MM.1S (cell line): ENCODE measurements at regions not wholly inside any gene's neighbourhood (a gene's known extent, or its start where the extent isn't known, plus 50 kb on each side); places are given as distances from the start of the nearest gene placed in this dataset.
A peak's percentile ranks its signal among the peaks of the same experiment; 100 is the strongest.

Experiments
- DNase-seq: peaks from one replicate; pipeline ENCODE4 v3.0.0-alpha.2; 2015
- H2AFZ ChIP-seq: fragments of 300-600 bp; sonication (generic); 2 replicates; pipeline ENCODE4 v1.6.0; 2016; ENCODE audit warnings: antibody characterized with exemption, low read length
- H3F3A ChIP-seq: fragments of 300-600 bp; sonication (generic); 2 replicates; pipeline ENCODE4 v1.6.1; 2016; ENCODE audit warnings: mild to moderate bottlenecking, antibody characterized with exemption, low read length, moderate library complexity, mixed read lengths; ENCODE audit not compliant: insufficient read depth
- H3K27ac ChIP-seq: fragments of 300-600 bp; sonication (generic); 2 replicates; pipeline ENCODE4 v1.5.1; 2016; ENCODE audit warnings: mild to moderate bottlenecking, low read length
- H3K27me3 ChIP-seq: fragments of 300-600 bp; sonication (generic); replicated peaks from 2 replicates; pipeline ENCODE4 v1.6.0; 2016; ENCODE audit warnings: low read length; ENCODE audit not compliant: insufficient read depth
- H3K36me3 ChIP-seq: fragments of 300-600 bp; sonication (generic); replicated peaks from 2 replicates; pipeline ENCODE4 v1.6.1; 2016; ENCODE audit warnings: mild to moderate bottlenecking, low read length, mixed read lengths; ENCODE audit not compliant: insufficient read depth
- H3K4me1 ChIP-seq: fragments of 300-600 bp; sonication (generic); 2 replicates; pipeline ENCODE4 v1.6.1; 2016; ENCODE audit warnings: low read length, mixed read lengths
- H3K4me2 ChIP-seq: fragments of 300-600 bp; sonication (generic); 2 replicates; pipeline ENCODE4 v1.6.0; 2016; ENCODE audit warnings: low read depth, low read length
- H3K4me3 ChIP-seq: fragments of 300-600 bp; sonication (generic); 2 replicates; pipeline ENCODE4 v1.5.1; 2016; ENCODE audit warnings: low read length, mixed read lengths
- H3K79me2 ChIP-seq: fragments of 300-600 bp; sonication (generic); 2 replicates; pipeline ENCODE4 v1.6.1; 2016; ENCODE audit warnings: mixed run types, low read length, mixed read lengths
- H3K9ac ChIP-seq: fragments of 300-600 bp; sonication (generic); 2 replicates; pipeline ENCODE4 v1.6.1; 2016; ENCODE audit warnings: low read length, mixed read lengths
- H3K9me2 ChIP-seq: fragments of 300-600 bp; sonication (generic); replicated peaks from 2 replicates; pipeline ENCODE4 v1.6.1; 2016; ENCODE audit warnings: mild to moderate bottlenecking, low read length, mixed read lengths; ENCODE audit not compliant: insufficient read depth
- H3K9me3 ChIP-seq: fragments of 300-600 bp; sonication (generic); replicated peaks from 2 replicates; pipeline ENCODE4 v1.6.1; 2016; ENCODE audit warnings: mild to moderate bottlenecking, low read length, mixed read lengths; ENCODE audit not compliant: insufficient read depth
- H4K20me1 ChIP-seq: fragments of 300-600 bp; sonication (generic); 2 replicates; pipeline ENCODE4 v1.6.1; 2016; ENCODE audit warnings: mild to moderate bottlenecking, low read length, moderate library complexity, mixed read lengths; ENCODE audit not compliant: insufficient read depth
- EZH2 ChIP-seq: fragments of 300-600 bp; sonication (generic); optimal IDR thresholded peaks from 2 replicates; pipeline ENCODE3; 2017; ENCODE audit warnings: low read depth, mild to moderate bottlenecking, antibody characterized with exemption, low read length, mixed read lengths
- EZH2phosphoT487 ChIP-seq: fragments of 300-600 bp; sonication (generic); IDR thresholded peaks from 2 replicates; pipeline ENCODE4 v1.6.1; 2018; ENCODE audit warnings: antibody characterized with exemption, low read length
- TF ChIP-seq, protein P1 (sequence below): fragments of 300-600 bp; sonication (generic); IDR thresholded peaks from 2 replicates; pipeline ENCODE4 v1.5.1; 2016; ENCODE audit warnings: antibody characterized with exemption, low read length, mixed read lengths

DNA sequence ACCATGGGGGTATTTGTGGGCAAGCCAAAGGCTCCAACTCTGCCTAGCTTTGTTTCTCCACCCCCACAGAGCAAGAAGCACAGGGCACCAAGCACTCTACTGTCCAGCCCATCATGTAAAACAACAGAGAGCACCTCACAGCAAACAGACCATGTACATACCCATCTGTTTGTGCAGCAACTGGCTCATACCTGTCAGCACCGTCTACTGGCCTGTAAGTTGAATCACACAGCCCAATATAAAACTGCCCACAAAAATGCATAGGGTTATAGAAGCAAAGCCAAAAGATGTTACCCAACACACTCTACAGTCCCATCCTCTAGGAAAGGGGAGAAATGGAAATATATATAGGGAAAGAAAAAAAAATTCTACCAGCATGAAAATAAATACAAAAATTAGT, 139.7 kb upstream of the CPNE4 start:
- no peaks in the 10 kb centered on the region for H3K9me2 ChIP-seq
- no peak for DNase-seq
- TF ChIP-seq EZH2, result no peak
- no peaks in the 10 kb centered on the region for H3F3A ChIP-seq
- no peaks in the 10 kb centered on the region for H3K9me3 ChIP-seq
- no peak overlapping the region for H3K27ac ChIP-seq
- no peaks in the 10 kb centered on the region for H4K20me1 ChIP-seq
- no peak overlapping the region for H3K4me3 ChIP-seq
- H3K27me3 ChIP-seq, result no peaks in the 10 kb centered on the region
- no peak overlapping the region for H2AFZ ChIP-seq
- H3K4me1 ChIP-seq, result no peaks in the 10 kb centered on the region
- H3K36me3 ChIP-seq, result no peaks in the 10 kb centered on the region
- no peaks in the 10 kb centered on the region for H3K79me2 ChIP-seq
- H3K9ac ChIP-seq, result no peak overlapping the region
- no peak overlapping the region for H3K4me2 ChIP-seq

DNA sequence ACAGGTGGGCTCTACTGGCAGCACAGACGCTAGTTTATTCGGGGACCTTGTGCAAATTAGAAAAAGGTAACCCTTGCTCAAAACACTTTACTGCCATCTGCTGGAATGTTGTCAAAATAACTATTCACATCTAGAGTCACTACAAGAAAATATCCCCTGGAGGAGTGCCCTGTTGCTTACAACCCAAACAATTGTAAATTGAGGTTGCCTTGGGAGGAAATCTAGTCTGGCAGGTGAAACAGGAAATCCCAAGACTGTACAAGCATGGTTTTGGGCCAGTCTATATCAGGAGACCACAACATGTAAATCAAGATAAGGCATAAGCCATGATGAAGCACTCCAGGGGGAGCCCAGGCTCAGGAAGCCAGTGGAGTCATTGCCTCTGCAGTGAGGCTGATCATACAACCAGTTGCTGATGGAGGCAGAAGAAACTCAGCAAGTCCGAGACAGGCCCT, 136.8 kb upstream of the ACP3 start:
- no peaks in the 10 kb centered on the region for H3K36me3 ChIP-seq
- H4K20me1 ChIP-seq, result no peaks in the 10 kb centered on the region
- no peaks in the 10 kb centered on the region for H3K9me3 ChIP-seq
- no peaks in the 10 kb centered on the region for H3K9me2 ChIP-seq
- no peak overlapping the region for H3K4me2 ChIP-seq
- H2AFZ ChIP-seq, result peak overlapping the region; percentile 39; the same call in 1 of the 2 replicates
- no peak overlapping the region for H3K27ac ChIP-seq
- no peak overlapping the region for H3K4me3 ChIP-seq
- no peaks in the 10 kb centered on the region for H3K79me2 ChIP-seq
- H3K4me1 ChIP-seq, result no peaks in the 10 kb centered on the region; the same call in 1 of the 2 replicates
- DNase-seq, result peak; percentile 75
- no peak overlapping the region for H3K9ac ChIP-seq
- no peaks in the 10 kb centered on the region for H3K27me3 ChIP-seq
- TF ChIP-seq, protein P1, sequence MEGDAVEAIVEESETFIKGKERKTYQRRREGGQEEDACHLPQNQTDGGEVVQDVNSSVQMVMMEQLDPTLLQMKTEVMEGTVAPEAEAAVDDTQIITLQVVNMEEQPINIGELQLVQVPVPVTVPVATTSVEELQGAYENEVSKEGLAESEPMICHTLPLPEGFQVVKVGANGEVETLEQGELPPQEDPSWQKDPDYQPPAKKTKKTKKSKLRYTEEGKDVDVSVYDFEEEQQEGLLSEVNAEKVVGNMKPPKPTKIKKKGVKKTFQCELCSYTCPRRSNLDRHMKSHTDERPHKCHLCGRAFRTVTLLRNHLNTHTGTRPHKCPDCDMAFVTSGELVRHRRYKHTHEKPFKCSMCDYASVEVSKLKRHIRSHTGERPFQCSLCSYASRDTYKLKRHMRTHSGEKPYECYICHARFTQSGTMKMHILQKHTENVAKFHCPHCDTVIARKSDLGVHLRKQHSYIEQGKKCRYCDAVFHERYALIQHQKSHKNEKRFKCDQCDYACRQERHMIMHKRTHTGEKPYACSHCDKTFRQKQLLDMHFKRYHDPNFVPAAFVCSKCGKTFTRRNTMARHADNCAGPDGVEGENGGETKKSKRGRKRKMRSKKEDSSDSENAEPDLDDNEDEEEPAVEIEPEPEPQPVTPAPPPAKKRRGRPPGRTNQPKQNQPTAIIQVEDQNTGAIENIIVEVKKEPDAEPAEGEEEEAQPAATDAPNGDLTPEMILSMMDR, result peak; percentile 66
- no peak for TF ChIP-seq EZH2phosphoT487
- no peaks in the 10 kb centered on the region for H3F3A ChIP-seq

DNA sequence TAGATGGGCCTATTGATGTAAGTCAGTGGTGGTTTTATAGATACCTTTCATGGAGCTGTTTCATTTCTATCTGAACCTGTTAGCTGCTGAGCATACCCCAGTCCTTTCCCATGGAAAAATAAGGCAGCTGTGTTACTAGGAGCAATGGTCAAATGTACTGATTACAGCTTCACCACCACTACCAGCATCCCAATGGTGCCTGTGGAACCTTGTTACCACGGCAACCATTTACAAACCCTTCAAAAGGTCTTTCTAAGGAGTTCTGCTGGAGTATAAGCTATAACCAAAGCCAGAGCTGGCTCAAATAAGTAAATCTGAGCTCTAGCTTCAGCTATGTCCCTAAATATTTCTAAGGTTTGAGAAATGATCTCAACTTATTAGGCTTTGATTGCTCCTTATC, 133.4 kb upstream of the ACP3 start:
- peaks cover 20% of the 10 kb centered on the region for H3K4me1 ChIP-seq
- H3K9me3 ChIP-seq, result no peaks in the 10 kb centered on the region
- H3K9me2 ChIP-seq, result no peaks in the 10 kb centered on the region
- H3K4me2 ChIP-seq, result no peak overlapping the region
- H3K36me3 ChIP-seq, result no peaks in the 10 kb centered on the region
- H2AFZ ChIP-seq, result no peak overlapping the region
- no peak overlapping the region for H3K9ac ChIP-seq
- no peak overlapping the region for H3K27ac ChIP-seq
- no peaks in the 10 kb centered on the region for H4K20me1 ChIP-seq
- H3K27me3 ChIP-seq, result no peaks in the 10 kb centered on the region
- peaks cover 10% of the 10 kb centered on the region for H3F3A ChIP-seq
- TF ChIP-seq EZH2phosphoT487 (no peak), EZH2 (no peak)
- TF ChIP-seq, protein P1, result no peak
- no peak for DNase-seq
- H3K79me2 ChIP-seq, result no peaks in the 10 kb centered on the region
- H3K4me3 ChIP-seq, result no peak overlapping the region

DNA sequence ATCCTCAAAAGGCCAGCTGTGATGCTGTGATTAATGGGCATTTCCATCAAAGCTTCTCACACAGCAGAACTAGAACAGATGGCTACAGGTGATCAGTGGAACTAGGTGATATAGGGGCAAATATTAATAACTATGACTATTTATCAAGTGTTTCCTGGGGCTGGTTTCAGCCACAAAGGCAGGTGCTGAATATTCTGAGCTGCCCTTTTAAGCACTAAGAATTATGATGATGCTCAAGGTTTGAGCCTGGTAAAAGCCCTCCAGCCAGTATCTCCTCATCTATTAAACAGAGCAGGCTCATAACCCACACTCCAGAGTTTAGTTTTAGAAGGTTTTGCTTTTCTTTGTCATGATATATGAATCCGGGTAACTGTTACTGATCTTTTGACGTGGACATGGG, 129.5 kb upstream of the ACP3 start:
- Histone ChIP-seq H3K79me2 (no peaks in the 10 kb centered on the region), H3K36me3 (no peaks in the 10 kb centered on the region), H4K20me1 (no peaks in the 10 kb centered on the region), H3K27ac (peak overlapping the region; percentile 59; the same call in 1 of the 2 replicates), H2AFZ (no peak overlapping the region), H3K4me1 (peaks cover 20% of the 10 kb centered on the region), H3K4me3 (no peak overlapping the region), H3K27me3 (no peaks in the 10 kb centered on the region), H3F3A (peaks cover 10% of the 10 kb centered on the region), H3K9me3 (no peaks in the 10 kb centered on the region), H3K9me2 (no peaks in the 10 kb centered on the region), H3K9ac (no peak overlapping the region), H3K4me2 (peak overlapping the region; percentile 39)
- peak; percentile 79 for DNase-seq
- TF ChIP-seq, protein P1, result no peak
- no peak for TF ChIP-seq EZH2
- TF ChIP-seq EZH2phosphoT487, result no peak
